ENCODE measurements at regions not wholly inside any gene's neighbourhood (a gene's known extent, or its start where the extent isn't known, plus 50 kb on each side); places are given as distances from the start of the nearest gene placed in this dataset.

DNA sequence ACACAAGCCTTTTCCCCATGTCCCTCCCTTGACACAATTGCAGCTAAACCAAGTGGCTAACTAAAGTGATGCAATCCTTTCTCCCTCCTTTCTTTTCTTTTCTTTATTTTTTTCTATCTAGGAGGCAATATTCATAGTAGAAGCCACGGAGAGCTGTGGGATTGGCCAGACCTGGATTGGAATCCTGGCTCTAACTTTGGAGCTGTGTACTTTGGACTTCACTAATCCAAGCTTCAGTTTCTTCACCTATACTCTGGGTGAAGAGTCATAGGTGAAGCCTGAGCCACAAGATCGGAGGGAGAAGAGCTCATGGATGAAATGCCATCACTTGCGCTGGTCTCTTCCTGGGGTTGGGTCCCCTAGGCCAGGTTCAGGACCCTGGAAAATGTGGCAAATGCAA is 177.2 kb downstream of the IRX5 start:
- Histone ChIP-seq H3K9ac (ENCODE audit: insufficient read depth, low read length) (no peak overlapping the region), H3K4me1 (ENCODE audit: control insufficient read depth, extremely low read depth, insufficient read depth, low read length) (no peaks in the 10 kb centered on the region), H3K9me3 (ENCODE audit: control insufficient read depth, insufficient read depth, low read depth, low read length) (no peaks in the 10 kb centered on the region), H4K20me1 (ENCODE audit: control insufficient read depth, extremely low read depth, insufficient read depth, low read length) (no peaks in the 10 kb centered on the region), H3K4me2 (ENCODE audit: extremely low read depth, insufficient read depth, low read length) (no peak overlapping the region), H3K36me3 (ENCODE audit: control insufficient read depth, insufficient read depth, low read length) (no peaks in the 10 kb centered on the region), H2AFZ (ENCODE audit: low read length) (no peak overlapping the region), H3K79me2 (ENCODE audit: control insufficient read depth, insufficient read depth, low read length) (no peaks in the 10 kb centered on the region), H3K4me3 (replicated peaks in 1 of 4; ENCODE audit: control extremely low read depth in 1 of 4, insufficient read depth in 1 of 4, low read depth in 3 of 4, low read length in 4 of 4) (no peak overlapping the region), H3K27ac (ENCODE audit: insufficient read depth, low read length) (no peak overlapping the region), H3K27me3 (ENCODE audit: control insufficient read depth, insufficient read depth, low read length) (no peaks in the 10 kb centered on the region)
- no peak for DNase-seq (ENCODE audit: low read depth in 2 of 2)
- no peak for TF ChIP-seq EZH2 (IDR thresholded peaks at IDR 0.05; ENCODE audit: low read length, missing control alignments)
- TF ChIP-seq, protein P1, sequence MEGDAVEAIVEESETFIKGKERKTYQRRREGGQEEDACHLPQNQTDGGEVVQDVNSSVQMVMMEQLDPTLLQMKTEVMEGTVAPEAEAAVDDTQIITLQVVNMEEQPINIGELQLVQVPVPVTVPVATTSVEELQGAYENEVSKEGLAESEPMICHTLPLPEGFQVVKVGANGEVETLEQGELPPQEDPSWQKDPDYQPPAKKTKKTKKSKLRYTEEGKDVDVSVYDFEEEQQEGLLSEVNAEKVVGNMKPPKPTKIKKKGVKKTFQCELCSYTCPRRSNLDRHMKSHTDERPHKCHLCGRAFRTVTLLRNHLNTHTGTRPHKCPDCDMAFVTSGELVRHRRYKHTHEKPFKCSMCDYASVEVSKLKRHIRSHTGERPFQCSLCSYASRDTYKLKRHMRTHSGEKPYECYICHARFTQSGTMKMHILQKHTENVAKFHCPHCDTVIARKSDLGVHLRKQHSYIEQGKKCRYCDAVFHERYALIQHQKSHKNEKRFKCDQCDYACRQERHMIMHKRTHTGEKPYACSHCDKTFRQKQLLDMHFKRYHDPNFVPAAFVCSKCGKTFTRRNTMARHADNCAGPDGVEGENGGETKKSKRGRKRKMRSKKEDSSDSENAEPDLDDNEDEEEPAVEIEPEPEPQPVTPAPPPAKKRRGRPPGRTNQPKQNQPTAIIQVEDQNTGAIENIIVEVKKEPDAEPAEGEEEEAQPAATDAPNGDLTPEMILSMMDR (conservative IDR thresholded peaks at IDR 0.05 in 1 of 2, IDR thresholded peaks at IDR 0.05 in 1 of 2; ENCODE audit: low read depth in 1 of 2, low read length in 2 of 2): no peak

DNA sequence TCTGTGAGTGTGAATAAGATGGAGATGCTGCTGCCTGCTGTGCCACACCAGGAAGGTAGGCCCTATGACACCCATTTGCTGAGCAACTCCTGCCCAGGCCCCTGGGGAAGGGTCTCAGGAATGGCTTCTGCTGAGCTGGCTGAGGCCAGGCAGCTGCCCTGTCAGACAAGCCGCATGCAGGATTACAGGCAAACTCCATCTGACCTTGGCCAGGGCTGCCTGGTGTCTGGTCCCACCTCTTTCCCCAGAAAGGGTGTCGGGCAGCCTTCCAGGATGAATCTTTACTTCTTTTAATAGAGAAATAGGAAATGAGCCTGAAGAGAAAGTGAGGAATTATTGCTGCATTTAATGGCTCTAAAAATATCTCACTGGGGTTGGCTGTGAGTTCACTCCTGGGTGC is 182.5 kb downstream of the IRX5 start:
- Histone ChIP-seq H3K9ac (ENCODE audit: insufficient read depth, low read length) (no peak overlapping the region), H3K4me3 (replicated peaks in 1 of 4; ENCODE audit: control extremely low read depth in 1 of 4, insufficient read depth in 1 of 4, low read depth in 3 of 4, low read length in 4 of 4) (no peak overlapping the region), H2AFZ (ENCODE audit: low read length) (no peak overlapping the region), H3K27ac (ENCODE audit: insufficient read depth, low read length) (no peak overlapping the region), H3K4me1 (ENCODE audit: control insufficient read depth, extremely low read depth, insufficient read depth, low read length) (no peaks in the 10 kb centered on the region), H3K9me3 (ENCODE audit: control insufficient read depth, insufficient read depth, low read depth, low read length) (no peaks in the 10 kb centered on the region), H3K4me2 (ENCODE audit: extremely low read depth, insufficient read depth, low read length) (no peak overlapping the region), H3K27me3 (ENCODE audit: control insufficient read depth, insufficient read depth, low read length) (no peaks in the 10 kb centered on the region), H4K20me1 (ENCODE audit: control insufficient read depth, extremely low read depth, insufficient read depth, low read length) (no peaks in the 10 kb centered on the region), H3K79me2 (ENCODE audit: control insufficient read depth, insufficient read depth, low read length) (no peaks in the 10 kb centered on the region), H3K36me3 (ENCODE audit: control insufficient read depth, insufficient read depth, low read length) (no peaks in the 10 kb centered on the region)
- DNase-seq (ENCODE audit: low read depth in 2 of 2): no peak
- TF ChIP-seq, protein P1 (conservative IDR thresholded peaks at IDR 0.05 in 1 of 2, IDR thresholded peaks at IDR 0.05 in 1 of 2; ENCODE audit: low read depth in 1 of 2, low read length in 2 of 2): no peak
- no peak for TF ChIP-seq EZH2 (IDR thresholded peaks at IDR 0.05; ENCODE audit: low read length, missing control alignments)

DNA sequence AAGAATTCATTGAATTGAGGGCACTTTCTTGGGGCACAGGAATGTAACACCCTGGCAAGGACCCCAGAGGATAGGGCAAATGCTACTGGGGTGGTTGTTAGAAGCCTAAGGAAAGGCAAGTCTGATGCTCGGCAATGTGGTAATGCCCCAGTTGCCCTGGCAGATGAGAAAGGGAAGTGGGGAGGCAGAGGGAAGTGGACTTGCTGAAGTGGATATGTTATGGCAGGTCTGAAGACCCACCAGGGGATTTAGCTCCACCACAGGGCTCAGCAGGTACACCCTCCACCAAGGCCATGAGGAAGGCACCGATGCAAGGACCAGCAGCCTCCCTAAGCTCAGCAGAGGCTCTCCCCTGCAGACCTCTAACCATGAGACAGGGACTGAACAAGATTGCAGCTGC is 184.8 kb downstream of the IRX5 start:
- H3K4me3 ChIP-seq (replicated peaks in 1 of 4; ENCODE audit: control extremely low read depth in 1 of 4, insufficient read depth in 1 of 4, low read depth in 3 of 4, low read length in 4 of 4): no peak overlapping the region
- H3K4me1 ChIP-seq (ENCODE audit: control insufficient read depth, extremely low read depth, insufficient read depth, low read length): no peaks in the 10 kb centered on the region
- TF ChIP-seq, protein P1 (conservative IDR thresholded peaks at IDR 0.05 in 1 of 2, IDR thresholded peaks at IDR 0.05 in 1 of 2; ENCODE audit: low read depth in 1 of 2, low read length in 2 of 2): no peak
- no peak for TF ChIP-seq EZH2 (IDR thresholded peaks at IDR 0.05; ENCODE audit: low read length, missing control alignments)

More for the DNA sequence above, 184.8 kb downstream of the IRX5 start:
- no peak for DNase-seq (ENCODE audit: low read depth in 2 of 2)
- Histone ChIP-seq H3K9me3 (ENCODE audit: control insufficient read depth, insufficient read depth, low read depth, low read length) (no peaks in the 10 kb centered on the region), H3K36me3 (ENCODE audit: control insufficient read depth, insufficient read depth, low read length) (no peaks in the 10 kb centered on the region), H3K27me3 (ENCODE audit: control insufficient read depth, insufficient read depth, low read length) (no peaks in the 10 kb centered on the region), H3K4me2 (ENCODE audit: extremely low read depth, insufficient read depth, low read length) (no peak overlapping the region), H2AFZ (ENCODE audit: low read length) (no peak overlapping the region), H4K20me1 (ENCODE audit: control insufficient read depth, extremely low read depth, insufficient read depth, low read length) (no peaks in the 10 kb centered on the region), H3K79me2 (ENCODE audit: control insufficient read depth, insufficient read depth, low read length) (no peaks in the 10 kb centered on the region), H3K27ac (ENCODE audit: insufficient read depth, low read length) (no peak overlapping the region), H3K9ac (ENCODE audit: insufficient read depth, low read length) (no peak overlapping the region)

All from fibroblast of lung (primary cell).